ENCODE measurements at regions not wholly inside any gene's neighbourhood (a gene's known extent, or its start where the extent isn't known, plus 50 kb on each side); places are given as distances from the start of the nearest gene placed in this dataset.

DNA sequence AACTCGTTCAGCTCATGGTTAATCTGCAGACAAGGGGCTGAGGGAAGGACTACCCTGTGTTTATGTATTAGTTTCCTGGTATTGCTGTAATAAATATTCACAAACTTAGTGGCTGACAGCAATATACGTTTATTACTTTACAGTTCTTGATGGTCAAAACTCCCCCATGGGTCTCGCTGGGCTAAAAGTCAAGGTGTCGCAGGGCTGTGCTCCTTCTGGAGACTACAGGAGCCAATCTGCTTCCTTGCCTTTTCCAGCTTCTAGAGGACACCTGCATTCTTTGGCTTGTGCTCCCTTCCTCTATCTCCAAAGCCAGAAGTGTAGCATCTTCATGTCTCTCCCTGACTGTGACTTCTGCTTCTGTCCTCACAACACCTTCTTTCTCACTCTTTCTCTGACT is 653.8 kb upstream of the RIOK2 start:
- no peak overlapping the region for H3K4me2 ChIP-seq (replicated peaks; ENCODE audit: low read depth, low read length, poor library complexity, severe bottlenecking)
- no peaks in the 10 kb centered on the region for H3K27me3 Mint-ChIP-seq

DNA sequence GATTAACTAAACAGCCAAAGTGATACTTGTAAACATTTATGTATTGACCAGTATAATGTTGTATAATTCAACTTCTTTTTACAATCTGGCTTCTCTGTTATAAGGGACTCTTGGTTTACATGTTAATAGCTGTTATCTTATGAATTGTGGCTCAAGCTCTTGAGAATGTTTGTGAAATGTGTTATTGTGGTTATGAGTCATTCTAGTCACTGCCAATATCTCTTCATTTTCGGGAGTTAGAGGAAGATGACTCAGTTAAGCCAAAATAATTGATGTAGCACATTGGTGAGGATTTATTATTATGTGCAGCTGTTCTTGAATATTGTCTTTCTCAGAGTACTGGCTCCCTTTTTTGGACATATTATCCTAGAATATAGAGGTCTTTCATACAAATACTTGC is 655.2 kb upstream of the RIOK2 start:
- intact Hi-C loops (cut with micrococcal nuclease) = no loop called here
- CTCF ChIA-PET = no interaction called here
- no peaks in the 10 kb centered on the region for H3K9me3 Mint-ChIP-seq (ENCODE audit: insufficient read depth)
- Histone ChIP-seq H3K4me1 (ENCODE audit: control insufficient read depth in 2 of 2, insufficient read depth in 2 of 2, low read length in 2 of 2) (no peaks in the 10 kb centered on the region), H3K9ac (ENCODE audit: low read length) (no peak overlapping the region), H2AFZ (ENCODE audit: insufficient read depth, low read depth, low read length, poor library complexity, severe bottlenecking) (no peak overlapping the region), H3K4me2 (replicated peaks; ENCODE audit: low read depth, low read length, poor library complexity, severe bottlenecking) (no peak overlapping the region), H3K27ac (ENCODE audit: low read length in 2 of 2) (no peak overlapping the region), H3K4me3 (ENCODE audit: control extremely low read depth in 1 of 5, extremely low read depth in 1 of 5, insufficient read depth in 1 of 5, low read depth in 2 of 5, low read length in 4 of 5) (no peak overlapping the region), H4K20me1 (ENCODE audit: control insufficient read depth, insufficient read depth, low read length, poor library complexity, severe bottlenecking) (no peaks in the 10 kb centered on the region), H3K9me3 (ENCODE audit: control extremely low read depth in 1 of 3, control insufficient read depth in 2 of 3, insufficient read depth in 1 of 3, low read length in 2 of 3) (no peaks in the 10 kb centered on the region), H3K27me3 (replicated peaks in 1 of 4; ENCODE audit: control extremely low read depth in 1 of 4, control insufficient read depth in 3 of 4, insufficient read depth in 4 of 4, low read length in 3 of 4) (no peaks in the 10 kb centered on the region), H3K79me2 (ENCODE audit: control insufficient read depth, insufficient read depth, low read length) (no peaks in the 10 kb centered on the region), H3K36me3 (replicated peaks in 1 of 2; ENCODE audit: control extremely low read depth in 1 of 2, control insufficient read depth in 1 of 2, extremely low read depth in 1 of 2, insufficient read depth in 2 of 2, low read length in 1 of 2) (no peaks in the 10 kb centered on the region)
- no peak overlapping the region for H3K27ac Mint-ChIP-seq
- no peak overlapping the region for H3K4me3 Mint-ChIP-seq
- POLR2A ChIA-PET = no interaction called here
- DNase-seq = no peak
- no peak for TF ChIP-seq EZH2 (IDR thresholded peaks at IDR 0.05; ENCODE audit: borderline replicate concordance, insufficient read depth, low read depth, low read length, poor library complexity, severe bottlenecking)
- no peaks in the 10 kb centered on the region for H3K4me1 Mint-ChIP-seq
- ATAC-seq (ENCODE audit: low read depth) = no peak
- no peaks in the 10 kb centered on the region for H3K27me3 Mint-ChIP-seq
- 40% methylated on average over 1 of the region's 1 CpG for whole genome bisulfite sequencing (ENCODE audit: insufficient coverage)

More for the DNA sequence above, 653.8 kb upstream of the RIOK2 start:
- H4K20me1 ChIP-seq (ENCODE audit: control insufficient read depth, insufficient read depth, low read length, poor library complexity, severe bottlenecking) = no peaks in the 10 kb centered on the region
- intact Hi-C loops (cut with micrococcal nuclease) = no loop called here
- no peaks in the 10 kb centered on the region for H3K79me2 ChIP-seq (ENCODE audit: control insufficient read depth, insufficient read depth, low read length)
- ChIA-PET CTCF (no interaction called here), POLR2A (no interaction called here)
- H3K4me3 Mint-ChIP-seq = no peak overlapping the region
- WGBS (ENCODE audit: insufficient coverage) = 93% methylated on average over 3 of the region's 4 CpGs
- ATAC-seq (ENCODE audit: low read depth) = no peak
- H3K27ac ChIP-seq (ENCODE audit: low read length in 2 of 2) = no peak overlapping the region
- no peak for DNase-seq
- no peak overlapping the region for H3K4me3 ChIP-seq (ENCODE audit: control extremely low read depth in 1 of 5, extremely low read depth in 1 of 5, insufficient read depth in 1 of 5, low read depth in 2 of 5, low read length in 4 of 5)
- no peaks in the 10 kb centered on the region for H3K27me3 ChIP-seq (replicated peaks in 1 of 4; ENCODE audit: control extremely low read depth in 1 of 4, control insufficient read depth in 3 of 4, insufficient read depth in 4 of 4, low read length in 3 of 4)
- H2AFZ ChIP-seq (ENCODE audit: insufficient read depth, low read depth, low read length, poor library complexity, severe bottlenecking) = no peak overlapping the region
- TF ChIP-seq, protein P1, sequence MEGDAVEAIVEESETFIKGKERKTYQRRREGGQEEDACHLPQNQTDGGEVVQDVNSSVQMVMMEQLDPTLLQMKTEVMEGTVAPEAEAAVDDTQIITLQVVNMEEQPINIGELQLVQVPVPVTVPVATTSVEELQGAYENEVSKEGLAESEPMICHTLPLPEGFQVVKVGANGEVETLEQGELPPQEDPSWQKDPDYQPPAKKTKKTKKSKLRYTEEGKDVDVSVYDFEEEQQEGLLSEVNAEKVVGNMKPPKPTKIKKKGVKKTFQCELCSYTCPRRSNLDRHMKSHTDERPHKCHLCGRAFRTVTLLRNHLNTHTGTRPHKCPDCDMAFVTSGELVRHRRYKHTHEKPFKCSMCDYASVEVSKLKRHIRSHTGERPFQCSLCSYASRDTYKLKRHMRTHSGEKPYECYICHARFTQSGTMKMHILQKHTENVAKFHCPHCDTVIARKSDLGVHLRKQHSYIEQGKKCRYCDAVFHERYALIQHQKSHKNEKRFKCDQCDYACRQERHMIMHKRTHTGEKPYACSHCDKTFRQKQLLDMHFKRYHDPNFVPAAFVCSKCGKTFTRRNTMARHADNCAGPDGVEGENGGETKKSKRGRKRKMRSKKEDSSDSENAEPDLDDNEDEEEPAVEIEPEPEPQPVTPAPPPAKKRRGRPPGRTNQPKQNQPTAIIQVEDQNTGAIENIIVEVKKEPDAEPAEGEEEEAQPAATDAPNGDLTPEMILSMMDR (IDR thresholded peaks at IDR 0.05) = no peak
- no peak for TF ChIP-seq EZH2 (IDR thresholded peaks at IDR 0.05; ENCODE audit: borderline replicate concordance, insufficient read depth, low read depth, low read length, poor library complexity, severe bottlenecking)
- no peaks in the 10 kb centered on the region for H3K4me1 ChIP-seq (ENCODE audit: control insufficient read depth in 2 of 2, insufficient read depth in 2 of 2, low read length in 2 of 2)
- H3K36me3 ChIP-seq (replicated peaks in 1 of 2; ENCODE audit: control extremely low read depth in 1 of 2, control insufficient read depth in 1 of 2, extremely low read depth in 1 of 2, insufficient read depth in 2 of 2, low read length in 1 of 2) = no peaks in the 10 kb centered on the region
- no peak overlapping the region for H3K9ac ChIP-seq (ENCODE audit: low read length)
- peaks cover 2% of the 10 kb centered on the region for H3K9me3 Mint-ChIP-seq (ENCODE audit: insufficient read depth)
- H3K9me3 ChIP-seq (ENCODE audit: control extremely low read depth in 1 of 3, control insufficient read depth in 2 of 3, insufficient read depth in 1 of 3, low read length in 2 of 3) = no peaks in the 10 kb centered on the region
- H3K4me1 Mint-ChIP-seq = no peaks in the 10 kb centered on the region
- H3K27ac Mint-ChIP-seq = no peak overlapping the region
